ENCODE measurements at regions not wholly inside any gene's neighbourhood (a gene's known extent, or its start where the extent isn't known, plus 50 kb on each side); places are given as distances from the start of the nearest gene placed in this dataset.

DNA sequence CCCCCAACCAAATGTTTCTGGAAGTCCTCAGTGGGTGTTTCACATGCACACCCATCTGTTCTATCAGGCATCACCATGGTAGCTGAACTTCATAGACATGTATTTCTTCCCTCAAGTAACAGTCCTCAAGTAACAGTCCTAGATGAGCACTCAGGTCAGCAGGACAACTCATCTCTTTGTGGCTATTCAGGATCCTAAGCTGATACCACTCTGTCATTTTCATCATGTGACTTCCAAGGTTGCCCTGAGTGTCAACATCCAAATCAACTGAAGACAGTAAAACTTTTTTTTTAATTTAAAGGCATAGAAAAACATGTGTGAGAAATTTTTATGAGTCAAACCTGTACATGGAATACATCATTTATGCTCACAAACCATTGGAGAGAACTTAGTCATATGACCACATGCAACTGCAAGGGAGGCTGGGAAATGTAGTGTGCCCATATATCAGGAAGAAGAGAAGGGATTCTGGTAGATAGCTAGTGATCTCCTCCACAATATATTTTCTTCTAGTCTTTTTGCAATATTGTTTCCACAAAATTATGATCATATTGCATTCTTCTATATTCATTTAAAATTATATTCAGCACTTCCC, 64.2 kb upstream of the FST start:
- no peak for DNase-seq (ENCODE audit: low spot score)

DNA sequence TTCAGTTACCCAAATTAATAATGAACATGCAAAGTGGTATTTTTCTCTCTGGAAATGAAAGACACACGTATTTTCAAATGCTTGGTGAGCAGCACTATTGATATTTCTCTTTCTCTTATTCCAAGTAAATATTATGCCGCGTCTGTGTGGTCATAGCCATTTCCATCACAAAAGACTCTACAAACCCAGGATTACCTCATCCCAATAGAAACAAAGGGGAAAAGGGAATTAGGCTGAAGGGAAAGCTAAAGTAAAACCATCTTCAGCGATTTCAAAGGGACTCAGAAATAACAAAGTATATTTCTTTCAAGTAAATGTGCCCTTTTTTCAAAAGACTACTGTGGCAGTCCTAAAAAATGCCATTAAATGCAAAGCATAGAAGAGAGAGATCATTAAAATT, 62.0 kb upstream of the FST start:
- DNase-seq (ENCODE audit: low spot score): no peak

DNA sequence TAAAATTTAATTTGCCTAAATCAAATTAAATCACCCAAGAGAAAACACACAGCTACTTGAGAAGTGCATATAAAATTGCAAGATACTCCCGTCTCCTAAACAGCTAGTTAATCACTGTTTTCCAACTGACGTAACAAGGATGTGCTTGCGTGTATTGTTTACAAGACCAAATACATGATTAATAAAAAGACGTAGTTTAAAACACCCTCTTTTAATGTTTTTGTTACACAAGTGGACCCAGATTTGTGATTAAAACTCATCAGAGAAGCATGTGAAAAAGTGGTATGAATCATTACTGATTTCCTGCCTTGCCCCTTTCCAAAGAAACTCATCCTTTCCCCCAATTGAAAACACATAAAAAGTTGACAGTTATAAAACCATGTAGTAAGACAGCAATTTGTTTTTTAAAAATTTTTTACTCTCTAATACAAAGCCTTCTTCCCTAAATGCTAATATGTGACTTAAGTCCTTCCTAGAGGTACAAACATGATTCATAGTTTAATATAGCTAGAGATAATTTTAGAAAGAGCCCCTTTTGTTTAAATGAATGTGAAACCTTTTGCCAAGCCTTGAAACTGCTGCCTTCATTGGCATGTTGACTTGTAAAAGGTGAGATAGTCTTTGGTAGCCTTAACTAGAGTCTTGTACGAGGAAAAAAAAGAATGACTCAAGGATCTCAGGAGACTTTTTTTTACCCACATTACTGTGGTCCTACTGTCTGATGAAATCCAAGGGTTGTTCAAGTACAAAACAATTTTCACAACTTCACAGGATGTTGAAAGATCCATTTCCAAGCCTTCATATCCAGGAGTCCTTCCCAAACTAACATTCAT, 61.4 kb upstream of the FST start:
- DNase-seq (ENCODE audit: low spot score): no peak

DNA sequence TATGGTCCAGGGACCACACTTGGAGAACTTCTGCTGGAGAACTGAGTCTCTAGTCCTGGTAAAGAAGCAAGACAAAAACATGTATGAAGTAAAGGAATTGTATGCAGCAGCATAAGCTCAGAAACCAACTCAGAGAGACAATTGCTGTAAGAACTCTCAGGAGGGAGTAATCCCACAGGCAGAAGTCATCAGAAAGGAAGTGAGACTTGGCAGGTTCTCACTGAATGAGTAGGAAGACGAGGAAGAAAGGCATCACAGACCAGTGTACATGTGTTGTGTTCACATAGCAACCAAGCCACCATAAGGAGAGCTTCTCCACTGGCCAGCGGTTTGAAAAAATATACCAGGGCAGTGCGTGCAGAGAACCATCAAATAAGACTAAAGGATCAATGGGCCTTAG, 57.9 kb upstream of the FST start:
- DNase-seq (ENCODE audit: low spot score): no peak

DNA sequence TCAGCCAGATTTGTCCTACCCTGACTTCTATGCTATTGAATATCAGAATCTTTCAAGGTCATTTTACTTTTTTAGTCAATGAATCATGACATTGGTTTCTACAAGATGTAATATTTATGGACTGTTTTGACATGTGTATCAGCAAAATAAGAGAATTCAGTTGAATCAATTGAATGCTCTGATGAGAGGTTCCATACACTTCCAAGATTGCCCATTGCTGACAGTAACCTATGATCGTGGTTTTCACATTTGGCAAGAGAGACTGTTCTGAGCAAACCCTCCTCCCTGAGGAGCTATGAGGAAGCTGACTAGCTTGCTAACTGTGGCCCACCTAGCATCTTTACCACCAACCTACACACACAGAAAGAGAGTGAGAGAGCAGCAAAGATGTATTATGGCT, 56.7 kb upstream of the FST start:
- no peak for DNase-seq (ENCODE audit: low spot score)

DNA sequence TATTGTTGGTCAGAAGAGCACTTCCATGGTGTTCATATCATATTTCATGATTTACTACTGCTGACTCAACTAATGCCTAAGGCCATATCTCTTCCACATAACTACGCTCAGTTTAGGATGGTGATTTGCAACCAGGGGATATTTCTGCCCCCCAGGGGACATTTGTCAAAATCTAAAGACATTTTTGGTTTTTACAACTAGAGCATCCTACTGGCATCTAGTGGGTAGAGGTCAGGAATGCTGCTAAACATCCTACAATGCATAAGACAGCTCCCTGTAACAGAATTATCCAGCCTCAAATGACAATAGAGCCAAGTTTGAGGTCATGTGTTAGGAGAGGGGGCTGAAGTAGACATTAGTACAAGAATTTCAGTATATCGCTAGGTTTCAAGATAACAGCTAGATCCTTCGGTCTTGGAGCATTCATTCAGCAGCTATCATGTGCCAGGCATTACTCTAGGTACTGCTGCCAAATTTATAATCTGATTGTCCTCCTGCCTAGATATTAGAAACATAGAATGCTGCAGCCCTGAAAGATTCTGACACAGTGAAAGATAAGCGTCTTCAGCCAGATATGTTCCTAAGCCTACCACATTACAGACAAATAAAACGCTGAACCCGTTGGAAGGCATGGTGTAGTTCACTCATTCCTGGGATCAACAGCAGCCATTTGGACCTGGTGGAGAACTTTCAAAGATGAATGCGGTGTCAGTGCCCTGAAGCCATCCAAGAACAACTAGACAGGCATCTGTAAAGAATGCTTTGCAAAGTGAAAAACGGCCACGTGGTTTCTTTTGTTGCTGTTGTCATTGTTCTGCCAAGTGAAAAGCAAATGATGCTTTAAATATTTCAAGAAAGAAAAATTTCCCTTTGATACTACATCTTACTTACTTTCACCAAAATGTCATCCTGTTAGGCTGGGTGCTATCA, 55.5 kb upstream of the FST start:
- DNase-seq (ENCODE audit: low spot score): no peak

DNA sequence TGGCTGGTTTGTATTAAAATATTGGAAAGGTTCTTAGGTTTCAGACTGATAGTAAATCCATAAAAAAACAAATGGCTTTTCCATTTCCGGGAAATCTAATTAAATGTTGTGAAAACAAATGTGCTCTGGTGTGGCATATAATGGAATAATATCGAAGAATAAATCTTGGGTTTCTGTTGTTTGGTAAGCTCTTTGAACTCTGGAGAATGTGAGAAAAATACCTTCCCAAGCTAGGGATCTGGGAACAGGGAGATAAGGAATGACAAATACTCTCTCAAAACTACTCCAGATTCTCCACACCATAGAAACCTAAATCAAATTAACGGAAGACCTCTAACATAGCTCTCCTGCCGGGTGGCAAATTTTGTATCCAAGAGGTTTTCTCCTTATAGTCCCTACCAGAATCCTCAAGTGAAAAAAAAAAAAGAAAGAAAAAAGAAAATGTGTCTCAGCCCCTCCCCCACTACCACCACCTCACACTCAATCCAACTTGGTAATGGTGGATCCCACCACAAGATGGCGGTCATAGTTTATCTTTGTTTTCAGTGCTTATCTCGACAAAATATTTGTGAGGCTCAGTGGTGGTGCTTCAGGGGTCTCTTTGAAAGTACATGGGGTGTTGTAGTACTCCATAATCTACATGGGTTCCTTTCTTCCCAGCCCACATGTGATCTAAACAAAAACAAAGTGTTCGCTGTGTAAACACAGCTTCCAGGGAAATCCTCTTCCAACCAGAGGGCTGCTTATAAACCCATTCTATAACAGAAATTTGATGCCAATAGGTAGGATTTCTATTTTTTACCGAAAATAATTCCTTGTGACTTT, 54.5 kb upstream of the FST start:
- peak; percentile 14 for DNase-seq (ENCODE audit: low spot score)

DNA sequence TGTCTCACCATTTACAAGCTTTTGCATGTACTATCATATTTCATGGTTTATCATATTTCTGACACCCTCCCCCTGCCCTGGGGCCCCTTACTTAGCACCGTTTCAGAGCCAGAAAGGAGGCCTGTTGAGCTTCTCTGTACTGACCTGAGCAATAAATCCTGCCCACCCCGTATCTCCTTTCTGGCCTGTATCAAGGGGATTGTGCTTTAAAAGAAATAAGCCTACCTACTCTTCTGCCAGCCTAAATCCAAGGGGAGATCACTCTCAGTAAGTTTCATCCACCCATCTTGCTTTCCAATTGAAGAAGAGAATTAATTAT, 54.0 kb upstream of the FST start:
- no peak for DNase-seq (ENCODE audit: low spot score)

DNA sequence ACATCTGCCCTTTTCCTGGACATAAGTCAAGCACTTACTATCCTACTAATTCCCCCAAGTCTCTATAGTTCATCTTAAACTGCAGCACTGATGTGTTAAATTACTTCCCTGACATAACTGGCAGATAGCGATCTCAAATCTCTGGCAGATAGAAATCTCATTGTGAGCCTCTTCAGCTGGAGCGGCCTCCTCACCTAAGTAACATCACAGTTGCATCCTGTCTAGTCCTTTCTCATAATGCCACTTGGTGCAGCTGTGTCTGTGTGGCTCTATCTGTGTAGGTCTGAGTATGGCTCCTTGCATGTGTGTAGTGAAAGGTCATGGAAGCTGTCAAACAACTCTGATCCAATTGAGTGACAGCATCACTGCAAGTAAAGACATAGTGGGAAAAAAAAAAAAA, 53.6 kb upstream of the FST start:
- no peak for DNase-seq (ENCODE audit: low spot score)

DNA sequence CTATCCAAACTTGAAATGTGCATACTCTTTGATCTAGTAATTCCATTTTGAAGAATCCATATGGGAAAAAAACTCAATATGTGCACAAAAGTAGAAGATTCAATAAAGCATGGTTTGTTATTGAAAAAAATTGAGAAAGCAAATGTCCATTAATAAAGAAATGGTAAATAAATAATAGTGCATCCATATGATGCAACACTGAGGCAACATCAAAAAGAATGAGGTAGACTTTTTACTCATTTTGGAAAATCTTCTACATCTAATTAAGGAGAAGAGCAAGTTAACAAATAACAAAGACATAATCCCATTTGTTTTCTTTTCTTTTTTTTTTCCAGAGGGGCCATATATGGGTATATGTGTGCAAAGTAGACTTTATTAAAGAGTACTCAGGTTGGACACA, 52.5 kb upstream of the FST start:
- no peak for DNase-seq (ENCODE audit: low spot score)

DNA sequence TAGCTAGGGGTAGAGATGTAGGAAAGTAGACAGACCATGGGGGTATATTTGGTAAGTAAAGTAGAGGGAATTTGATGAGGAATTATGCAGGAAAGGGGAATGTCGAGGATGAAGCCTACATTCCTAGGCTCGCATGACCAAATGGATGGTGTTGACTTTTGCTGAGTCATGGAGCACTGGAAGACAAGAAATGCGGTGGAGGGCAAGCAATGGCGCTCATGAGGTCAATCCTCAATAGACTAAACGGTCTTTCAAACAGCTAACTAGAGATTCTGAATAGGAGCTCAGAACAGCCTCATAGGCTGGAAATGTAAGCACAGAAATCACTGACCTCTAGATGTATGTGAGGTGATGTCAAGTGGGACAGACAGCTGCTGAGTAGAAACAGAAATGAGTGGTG, 50.7 kb upstream of the FST start:
- peak; percentile 3 for DNase-seq (ENCODE audit: low spot score)

DNA sequence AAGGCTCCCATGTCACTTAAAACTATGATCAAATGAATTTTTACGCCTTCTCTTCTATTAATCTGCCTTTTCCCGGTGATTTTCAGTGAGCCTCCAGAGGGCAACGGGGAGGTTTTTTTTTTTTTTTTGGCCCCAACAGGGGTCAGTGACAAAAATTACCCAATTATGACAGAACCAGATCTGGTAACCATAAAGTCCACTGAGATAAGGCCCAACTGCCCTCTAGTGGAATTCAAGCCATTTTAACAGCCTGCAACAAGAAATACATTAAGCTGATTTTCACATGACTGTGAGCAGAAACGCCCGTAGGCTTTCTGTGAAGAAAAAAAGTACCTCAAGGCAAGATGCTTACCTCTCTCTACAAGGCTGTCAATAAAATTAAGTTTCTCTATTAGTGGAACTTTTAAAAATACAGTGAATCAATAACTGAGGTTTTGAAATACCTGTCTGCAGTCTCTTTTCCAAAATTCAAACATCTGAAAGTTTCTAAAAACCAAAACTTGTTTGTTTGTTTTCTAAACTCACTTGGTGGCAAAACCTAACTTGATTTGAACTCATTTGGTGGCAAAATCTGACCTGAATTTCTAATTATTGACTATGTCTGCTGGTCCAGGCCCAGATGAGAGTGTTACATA, 49.7 kb upstream of the FST start:
- peak; percentile 5 for DNase-seq (ENCODE audit: low spot score)

Measured in HuH-7.5 (cell line).